Astrocyte of the spinal cord (primary cell): ENCODE measurements at regions not wholly inside any gene's neighbourhood (a gene's known extent, or its start where the extent isn't known, plus 50 kb on each side); places are given as distances from the start of the nearest gene placed in this dataset.
"Not testable (repeated sequence)": the region's sequence is repeated elsewhere in the genome, so short reads cannot be mapped to it uniquely, and the experiment has no call there.

Experiments
- DNase-seq: peaks from one replicate; pipeline ENCODE4 v3.0.0; 2011; ENCODE audit warnings: low read depth, low spot score
- H3K4me3 ChIP-seq: 2 replicates; pipeline ENCODE4 v1.5.1; 2011; ENCODE audit warnings: low read depth, mild to moderate bottlenecking, low read length, moderate library complexity
- in situ Hi-C: cut with HindIII; loops from 2 replicates; pipeline ENCODE4 v1.10.0; 2017; ENCODE audit warnings: low sequenced_read_pairs
- TF ChIP-seq, protein P1 (sequence below): IDR thresholded peaks from 2 replicates; pipeline ENCODE4 v1.5.1; 2012; ENCODE audit warnings: low read depth, mild to moderate bottlenecking, low read length, inconsistent platforms

DNA sequence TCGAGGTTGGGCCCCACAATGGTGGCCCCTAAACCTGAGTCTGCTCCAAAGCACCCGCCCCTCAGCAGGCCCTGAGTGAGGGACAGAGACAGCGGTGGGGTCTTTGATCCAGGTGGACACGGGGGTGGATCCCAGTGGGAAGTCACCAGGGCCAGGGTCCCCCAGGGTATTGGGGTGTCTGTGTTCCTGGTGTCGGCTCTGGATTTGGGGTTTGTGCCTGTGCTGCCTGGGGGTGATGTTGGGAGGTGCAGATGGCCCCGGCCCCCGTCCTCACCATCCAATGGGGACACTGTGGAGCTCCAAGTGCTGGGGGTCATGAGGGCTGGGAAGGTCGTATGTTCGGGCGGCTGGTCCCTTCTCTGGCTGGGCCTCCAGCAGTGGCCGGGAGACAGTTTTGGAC is 354.2 kb downstream of the TMEM121 start:
- TF ChIP-seq, protein P1, sequence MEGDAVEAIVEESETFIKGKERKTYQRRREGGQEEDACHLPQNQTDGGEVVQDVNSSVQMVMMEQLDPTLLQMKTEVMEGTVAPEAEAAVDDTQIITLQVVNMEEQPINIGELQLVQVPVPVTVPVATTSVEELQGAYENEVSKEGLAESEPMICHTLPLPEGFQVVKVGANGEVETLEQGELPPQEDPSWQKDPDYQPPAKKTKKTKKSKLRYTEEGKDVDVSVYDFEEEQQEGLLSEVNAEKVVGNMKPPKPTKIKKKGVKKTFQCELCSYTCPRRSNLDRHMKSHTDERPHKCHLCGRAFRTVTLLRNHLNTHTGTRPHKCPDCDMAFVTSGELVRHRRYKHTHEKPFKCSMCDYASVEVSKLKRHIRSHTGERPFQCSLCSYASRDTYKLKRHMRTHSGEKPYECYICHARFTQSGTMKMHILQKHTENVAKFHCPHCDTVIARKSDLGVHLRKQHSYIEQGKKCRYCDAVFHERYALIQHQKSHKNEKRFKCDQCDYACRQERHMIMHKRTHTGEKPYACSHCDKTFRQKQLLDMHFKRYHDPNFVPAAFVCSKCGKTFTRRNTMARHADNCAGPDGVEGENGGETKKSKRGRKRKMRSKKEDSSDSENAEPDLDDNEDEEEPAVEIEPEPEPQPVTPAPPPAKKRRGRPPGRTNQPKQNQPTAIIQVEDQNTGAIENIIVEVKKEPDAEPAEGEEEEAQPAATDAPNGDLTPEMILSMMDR = no peak
- no peak for DNase-seq
- in situ Hi-C loops = no loop called here
- no peak overlapping the region for H3K4me3 ChIP-seq

DNA sequence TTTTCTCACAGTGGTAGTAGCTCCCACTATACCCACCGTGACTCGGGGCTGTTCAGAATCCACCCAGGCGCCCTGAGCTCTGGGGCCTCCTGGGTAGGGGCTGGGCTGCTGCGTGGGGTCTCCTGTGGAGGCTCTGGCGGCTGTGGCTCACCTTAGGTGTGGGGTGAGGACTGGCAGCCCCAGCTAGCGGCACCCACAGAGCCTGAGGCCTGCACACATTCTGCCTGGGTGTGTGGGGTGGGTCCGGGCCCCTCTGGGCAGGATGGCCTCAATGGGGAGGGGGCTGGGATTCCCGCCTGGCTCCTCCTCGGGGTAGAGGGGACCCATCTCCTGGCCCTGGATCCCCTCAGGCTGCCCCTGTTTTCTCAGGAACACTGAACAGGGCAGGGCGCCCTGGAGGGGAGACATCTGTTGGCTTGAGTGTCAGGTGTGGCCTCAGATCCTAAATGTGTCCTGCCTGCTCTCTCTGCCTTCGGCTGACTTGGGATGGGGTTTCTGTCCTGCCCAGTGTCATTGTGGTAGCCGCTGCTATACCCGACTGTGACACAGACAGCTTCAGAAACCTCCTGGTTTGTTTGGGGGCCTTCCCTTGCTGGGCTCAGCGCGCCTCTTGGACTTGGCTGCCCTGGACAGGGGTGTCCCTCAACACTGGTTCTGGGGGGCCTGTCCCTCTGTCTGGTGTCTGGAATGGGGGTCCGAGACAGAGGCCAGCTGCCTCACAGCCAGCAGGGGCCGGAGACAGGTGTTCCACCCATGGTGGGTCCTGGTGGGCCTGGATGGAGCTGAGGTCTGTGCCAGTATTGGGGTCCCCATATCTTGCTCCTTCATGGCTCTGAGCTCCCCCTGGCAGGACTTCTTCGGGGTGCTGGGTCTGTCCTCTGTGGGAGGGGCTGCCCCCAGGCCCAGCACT is 354.9 kb downstream of the TMEM121 start:
- no peak overlapping the region for H3K4me3 ChIP-seq
- in situ Hi-C loops = no loop called here
- no peak for DNase-seq
- TF ChIP-seq, protein P1 = no peak

DNA sequence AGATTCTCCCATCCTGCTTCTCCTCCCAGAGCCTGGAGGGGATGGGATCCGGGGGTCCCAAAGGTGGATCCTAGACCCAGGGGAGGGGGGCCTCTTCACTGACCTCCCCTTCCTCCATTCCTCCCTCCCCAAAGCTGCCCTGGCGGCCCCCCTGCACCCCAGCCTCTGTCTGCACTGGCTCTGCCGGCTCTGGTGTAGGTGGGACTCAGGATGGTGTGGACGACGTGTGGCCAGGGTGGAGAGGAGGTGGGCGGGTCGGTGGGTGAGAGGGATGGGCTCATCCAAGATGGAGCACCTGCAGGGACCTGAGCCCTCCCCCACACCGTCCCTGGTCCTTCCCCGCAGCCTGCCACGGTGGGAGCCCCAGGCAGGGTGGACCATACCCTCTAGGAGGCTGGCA is 355.6 kb downstream of the TMEM121 start:
- DNase-seq = not testable (repeated sequence)

DNA sequence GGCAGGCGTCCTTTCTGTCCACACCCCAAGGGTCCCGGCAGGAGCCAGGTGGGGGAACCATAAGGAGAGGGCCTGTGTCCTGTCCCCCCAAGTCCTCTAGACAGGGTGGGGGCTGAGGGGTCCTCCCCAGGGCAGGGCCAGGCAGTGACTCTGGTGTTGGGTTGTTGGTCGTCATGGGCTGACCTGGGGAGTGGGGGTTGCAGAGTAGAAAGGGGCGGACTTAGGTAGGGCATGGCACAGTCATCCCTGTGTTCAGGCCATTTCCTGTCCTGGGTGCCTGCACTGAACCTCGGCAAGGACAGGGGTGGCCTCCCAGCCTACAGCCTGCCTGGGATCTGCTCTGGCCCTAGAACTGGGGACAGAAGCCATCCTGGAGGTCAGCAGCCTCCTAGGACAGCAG is 356.2 kb downstream of the TMEM121 start:
- no peak for DNase-seq
- no peak overlapping the region for H3K4me3 ChIP-seq
- TF ChIP-seq, protein P1 = no peak
- in situ Hi-C loops = no loop called here

More for the DNA sequence above, 355.6 kb downstream of the TMEM121 start:
- H3K4me3 ChIP-seq, in situ Hi-C loops: not testable (repeated sequence)

DNA sequence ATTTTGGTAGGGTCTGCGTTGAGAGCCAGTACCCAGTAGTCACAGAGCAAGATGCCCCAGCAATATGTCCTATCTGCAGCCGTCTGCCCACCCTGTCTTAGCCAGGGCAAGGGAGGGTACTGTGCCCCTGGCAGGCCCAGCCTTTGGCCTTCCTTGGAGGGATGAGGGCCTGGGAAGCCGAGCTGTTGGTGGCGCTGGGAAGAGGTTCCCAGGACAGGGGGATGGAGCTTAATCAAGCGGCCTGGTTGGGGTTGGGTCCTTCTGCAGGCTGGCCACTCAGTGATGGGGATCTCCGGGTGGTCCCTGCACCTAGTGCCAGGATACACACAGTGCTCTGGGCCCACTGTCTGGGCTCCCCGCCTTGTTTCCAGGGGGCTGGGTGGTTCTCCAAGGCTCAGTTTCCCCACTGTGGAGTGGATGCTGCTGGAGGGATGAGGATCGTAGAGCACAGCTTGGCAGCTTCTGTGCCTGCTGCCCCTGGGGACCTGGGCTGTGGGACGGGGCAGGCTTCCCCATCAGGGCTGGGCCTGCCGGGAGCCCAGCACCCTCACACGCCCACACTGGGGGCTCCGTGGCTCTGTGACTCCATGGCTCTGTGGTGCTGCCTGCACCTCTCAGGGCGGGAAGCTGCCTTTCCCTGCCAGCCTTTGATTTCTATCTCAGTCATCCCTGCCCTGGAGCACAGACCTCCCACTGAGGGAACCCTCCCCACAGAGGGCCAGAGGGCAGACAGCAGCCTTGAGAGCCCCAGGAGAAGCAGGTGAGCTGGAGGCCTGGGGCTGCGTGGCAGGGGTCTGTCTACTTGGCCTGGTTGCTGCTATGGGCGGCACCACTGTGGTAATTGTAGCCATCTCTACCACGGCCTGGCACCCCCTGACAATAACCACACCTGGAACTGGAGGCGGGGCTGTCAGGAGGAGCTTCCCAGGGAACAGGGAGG is 357.0 kb downstream of the TMEM121 start:
- in situ Hi-C loops = no loop called here
- TF ChIP-seq, protein P1 = no peak
- no peak for DNase-seq
- no peak overlapping the region for H3K4me3 ChIP-seq

DNA sequence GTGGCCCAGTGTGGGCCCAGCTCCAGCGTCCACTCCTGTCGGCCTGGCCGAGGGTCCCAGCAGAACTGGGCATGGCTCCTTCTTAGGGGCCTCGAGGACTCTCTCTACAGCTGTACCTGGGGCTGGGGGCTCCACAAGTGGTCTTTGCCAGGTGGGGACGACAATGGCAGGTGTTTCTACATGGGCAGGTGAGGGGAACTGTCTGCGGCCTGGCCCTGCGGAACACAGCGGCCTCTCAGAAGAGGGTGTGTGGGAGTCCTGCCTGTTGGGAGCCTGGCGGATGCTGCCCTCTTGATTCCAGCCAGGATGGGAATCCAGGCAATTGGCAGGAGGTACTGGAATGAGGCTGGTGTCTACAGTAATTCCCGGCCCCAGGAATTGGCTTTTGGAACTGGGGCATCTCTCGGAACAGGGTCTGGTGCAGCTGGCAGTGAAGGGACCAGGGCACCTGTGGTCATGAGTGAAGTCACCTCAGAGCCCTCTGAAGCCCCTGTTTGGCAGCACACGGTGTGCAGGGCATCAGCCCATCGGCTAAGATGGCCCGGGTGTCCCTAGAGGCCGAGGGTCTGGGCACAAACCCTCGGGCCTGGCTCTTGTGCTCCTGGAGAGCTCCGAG is 357.9 kb downstream of the TMEM121 start:
- not testable (repeated sequence) for DNase-seq

DNA sequence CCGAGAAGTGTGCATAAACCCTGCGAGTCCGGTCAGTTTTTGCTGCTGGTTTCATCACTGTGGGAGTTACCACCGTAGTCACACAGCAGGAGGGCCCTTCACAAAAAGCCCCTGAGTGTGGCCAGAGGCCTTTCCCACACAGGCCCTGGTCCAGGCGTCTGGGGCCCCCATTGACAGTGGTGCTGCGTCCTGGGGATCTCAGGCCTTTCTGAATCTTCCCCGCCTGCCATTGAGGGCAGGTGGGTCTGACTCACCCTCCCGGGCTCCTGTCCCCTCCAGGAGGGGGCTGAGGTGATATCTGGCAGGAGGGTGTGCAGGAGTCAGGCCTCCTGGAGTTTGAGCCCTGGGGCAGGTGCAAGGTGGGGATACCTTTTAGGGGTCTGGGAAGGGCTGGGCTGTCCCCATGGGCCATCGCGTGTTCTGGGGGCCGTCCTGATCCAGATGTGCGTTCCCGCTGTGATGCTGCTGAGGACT is 358.5 kb downstream of the TMEM121 start:
- H3K4me3 ChIP-seq = no peak overlapping the region
- in situ Hi-C loops = no loop called here
- DNase-seq = no peak
- TF ChIP-seq, protein P1 = no peak

More for the DNA sequence above, 357.9 kb downstream of the TMEM121 start:
- in situ Hi-C loops, H3K4me3 ChIP-seq: not testable (repeated sequence)
